GM20000 (cell line): ENCODE measurements at regions not wholly inside any gene's neighbourhood (a gene's known extent, or its start where the extent isn't known, plus 50 kb on each side); places are given as distances from the start of the nearest gene placed in this dataset.

Source experiments
- DNase-seq: peaks from one replicate; pipeline ENCODE4 v3.0.0; 2012; ENCODE audit warnings: low spot score
- TF ChIP-seq, protein P1 (sequence below): IDR thresholded peaks from 2 replicates; pipeline ENCODE4 v1.5.1; 2012; ENCODE audit warnings: mild to moderate bottlenecking, control low read depth; ENCODE audit errors: extremely low read depth, missing control alignments

DNA sequence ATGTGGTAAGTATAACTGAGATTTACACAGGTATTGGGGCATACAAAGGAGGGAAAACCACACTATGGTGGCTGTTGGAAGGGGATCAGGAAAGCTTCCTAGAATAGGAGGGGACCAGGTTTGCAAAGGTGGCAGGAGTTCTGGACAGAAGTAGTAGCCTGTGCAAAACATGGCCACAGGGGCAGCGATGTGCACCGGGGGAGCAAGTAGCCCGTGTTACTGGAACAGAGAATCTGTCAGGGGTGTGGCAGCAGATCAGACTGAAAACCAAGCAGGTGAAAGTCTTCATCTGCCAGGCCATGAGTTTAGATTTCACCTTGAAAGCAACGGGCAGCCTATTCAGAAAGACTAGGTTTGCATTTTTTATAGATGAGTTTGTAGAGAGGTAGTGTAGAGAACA, 182.3 kb upstream of the LPP start:
- DNase-seq, result no peak
- TF ChIP-seq, protein P1, sequence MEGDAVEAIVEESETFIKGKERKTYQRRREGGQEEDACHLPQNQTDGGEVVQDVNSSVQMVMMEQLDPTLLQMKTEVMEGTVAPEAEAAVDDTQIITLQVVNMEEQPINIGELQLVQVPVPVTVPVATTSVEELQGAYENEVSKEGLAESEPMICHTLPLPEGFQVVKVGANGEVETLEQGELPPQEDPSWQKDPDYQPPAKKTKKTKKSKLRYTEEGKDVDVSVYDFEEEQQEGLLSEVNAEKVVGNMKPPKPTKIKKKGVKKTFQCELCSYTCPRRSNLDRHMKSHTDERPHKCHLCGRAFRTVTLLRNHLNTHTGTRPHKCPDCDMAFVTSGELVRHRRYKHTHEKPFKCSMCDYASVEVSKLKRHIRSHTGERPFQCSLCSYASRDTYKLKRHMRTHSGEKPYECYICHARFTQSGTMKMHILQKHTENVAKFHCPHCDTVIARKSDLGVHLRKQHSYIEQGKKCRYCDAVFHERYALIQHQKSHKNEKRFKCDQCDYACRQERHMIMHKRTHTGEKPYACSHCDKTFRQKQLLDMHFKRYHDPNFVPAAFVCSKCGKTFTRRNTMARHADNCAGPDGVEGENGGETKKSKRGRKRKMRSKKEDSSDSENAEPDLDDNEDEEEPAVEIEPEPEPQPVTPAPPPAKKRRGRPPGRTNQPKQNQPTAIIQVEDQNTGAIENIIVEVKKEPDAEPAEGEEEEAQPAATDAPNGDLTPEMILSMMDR, result no peak

DNA sequence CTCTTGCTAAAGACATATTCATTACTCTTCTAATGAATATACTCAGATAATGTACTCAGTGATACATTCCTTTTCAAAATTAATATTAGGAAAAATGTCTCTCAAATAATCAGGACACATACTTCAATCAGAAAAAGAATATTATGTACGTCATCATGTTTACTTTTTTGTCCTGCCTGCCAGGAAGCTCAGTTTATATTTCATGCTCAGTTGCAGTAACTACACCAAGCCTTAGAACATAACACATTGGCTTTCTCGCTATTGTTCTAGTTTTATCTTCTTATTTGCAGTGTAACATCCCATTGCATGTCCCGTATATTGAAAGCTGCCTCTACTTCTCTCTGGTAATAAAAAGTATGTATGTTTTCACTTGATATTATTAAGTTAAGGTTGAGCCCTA, 181.5 kb upstream of the LPP start:
- DNase-seq, result no peak
- TF ChIP-seq, protein P1, result no peak

GRCh38 chr3:187973977-187974870, 179.7 kb upstream of the LPP start:
- TF ChIP-seq, protein P1, result no peak
- no peak for DNase-seq

GRCh38 chr3:187974871-187975271, 179.1 kb upstream of the LPP start:
- no peak for DNase-seq
- TF ChIP-seq, protein P1, result no peak

GRCh38 chr3:187975561-187976364, 178.2 kb upstream of the LPP start:
- TF ChIP-seq, protein P1, result no peak
- DNase-seq, result no peak

DNA sequence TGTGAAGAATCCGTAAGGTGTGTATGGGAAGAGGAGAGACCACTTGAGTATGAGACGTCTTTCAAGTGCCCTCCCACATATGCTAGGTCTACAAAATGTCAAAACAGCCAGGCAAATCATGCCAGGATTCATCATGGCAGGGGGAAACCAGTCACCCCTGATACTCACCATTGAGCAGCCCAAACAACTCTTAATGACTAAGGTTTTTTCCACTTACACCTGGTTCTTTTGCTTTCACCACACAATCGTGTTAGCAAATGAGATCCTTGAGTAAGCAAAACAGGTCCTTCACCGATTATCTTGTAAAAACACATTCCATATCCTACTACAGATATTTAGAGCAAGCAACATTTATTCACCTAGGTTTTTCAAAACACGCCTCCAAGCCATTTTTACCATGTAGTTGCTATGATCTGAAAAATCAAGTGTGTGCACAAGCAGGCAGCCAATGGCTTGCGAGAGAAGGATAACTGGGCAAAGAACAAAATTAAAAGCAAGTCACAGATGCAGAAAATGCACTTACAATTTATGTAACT, 177.5 kb upstream of the LPP start:
- DNase-seq, result no peak
- TF ChIP-seq, protein P1, result no peak

DNA sequence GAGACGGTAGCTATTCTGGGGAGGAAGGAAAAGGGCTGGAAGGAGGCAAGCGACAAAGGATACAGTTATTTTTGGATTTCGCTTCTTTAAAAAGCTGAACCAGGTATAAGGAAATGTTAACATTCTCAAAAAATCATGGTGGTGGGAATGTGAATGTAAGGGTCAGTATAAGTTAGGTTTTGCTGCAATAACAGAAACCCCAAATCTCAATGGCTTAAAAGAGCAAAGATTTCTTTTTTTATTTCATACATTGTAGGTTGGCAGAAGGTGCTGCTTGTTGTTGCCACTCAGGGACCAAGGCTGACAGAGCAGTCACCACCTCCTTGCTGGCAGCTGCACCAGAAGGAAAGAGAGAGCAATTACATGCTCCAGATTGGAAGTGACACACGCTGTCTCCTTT, 176.3 kb upstream of the LPP start:
- TF ChIP-seq, protein P1, result no peak
- no peak for DNase-seq
